Stimulated activated CD4-positive, alpha-beta T cell treated with anti-CD3 and anti-CD28 coated beads, Interleukin-15, amount 100 ng/mL, for 1 hour (primary cell): ENCODE measurements at regions not wholly inside any gene's neighbourhood (a gene's known extent, or its start where the extent isn't known, plus 50 kb on each side); places are given as distances from the start of the nearest gene placed in this dataset.
"Not testable (repeated sequence)": the region's sequence is repeated elsewhere in the genome, so short reads cannot be mapped to it uniquely, and the experiment has no call there.

Source experiments
- DNase-seq, 2 donors: peaks; one replicate each; pipeline ENCODE4 v3.0.0-alpha.2; 2020; ENCODE audit warnings: low read depth in 1 of 2, low spot score in 1 of 2

DNA sequence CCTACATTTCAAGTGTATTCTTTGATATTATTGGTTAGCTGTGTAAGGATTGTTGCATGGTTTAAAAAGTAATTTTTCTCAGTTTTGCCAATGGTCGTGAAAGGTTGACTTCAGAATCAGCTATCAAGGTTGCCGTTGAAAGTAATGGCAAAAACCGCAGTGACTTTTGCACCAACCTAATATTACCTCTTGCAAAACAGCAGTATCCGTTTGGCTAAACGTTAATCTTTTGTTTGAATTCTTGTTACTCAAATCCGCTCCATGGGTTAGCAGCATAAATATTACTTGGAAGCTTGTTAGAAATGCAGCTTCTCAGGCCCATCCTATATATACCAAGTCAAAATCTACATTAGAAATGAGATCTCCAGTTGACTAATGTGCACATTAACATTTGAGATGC lies 141.6 kb upstream of the PRSS12 start:
- DNase-seq: not testable (repeated sequence)

GRCh38 chr4:118502967-118503366 lies 150.2 kb upstream of the PRSS12 start:
- DNase-seq: not testable (repeated sequence)

DNA sequence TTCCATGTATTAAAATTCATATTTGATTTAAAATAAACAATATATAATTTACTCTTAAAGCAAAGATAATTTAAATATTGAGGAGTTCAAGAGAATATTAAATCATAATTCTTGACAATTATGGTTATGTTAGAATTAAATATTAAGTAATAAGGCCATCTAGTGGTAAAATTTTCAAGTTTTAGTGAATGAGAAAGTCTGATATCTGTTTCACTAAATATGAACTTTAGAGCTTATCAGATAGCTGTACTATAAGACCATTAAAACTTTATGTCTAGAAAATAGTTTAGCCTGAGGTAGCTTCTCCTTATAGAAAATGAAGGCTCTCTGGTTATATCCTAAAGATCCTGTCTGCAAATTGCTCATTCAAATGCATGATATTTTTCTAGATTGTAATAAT lies 152.1 kb upstream of the PRSS12 start:
- not testable (repeated sequence) for DNase-seq

DNA sequence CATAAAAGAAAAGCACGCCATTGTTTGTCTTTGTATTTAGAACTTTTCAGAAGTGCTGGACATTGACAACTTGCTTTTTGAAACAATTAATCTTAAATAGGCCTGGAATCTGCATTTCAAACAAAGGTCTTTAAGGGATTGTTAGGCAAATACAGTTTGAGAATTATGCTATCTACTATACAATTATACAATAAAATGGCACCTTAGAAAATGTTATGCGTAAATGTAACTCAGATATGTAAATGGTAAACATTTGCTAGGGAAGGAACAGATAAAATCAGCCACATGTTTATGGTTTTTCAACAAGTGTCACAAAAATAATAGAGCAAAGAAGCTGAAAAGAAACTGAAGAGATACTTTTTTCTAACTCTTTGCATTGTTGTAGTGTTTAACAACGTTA lies 152.7 kb upstream of the PRSS12 start:
- DNase-seq: not testable (repeated sequence)

DNA sequence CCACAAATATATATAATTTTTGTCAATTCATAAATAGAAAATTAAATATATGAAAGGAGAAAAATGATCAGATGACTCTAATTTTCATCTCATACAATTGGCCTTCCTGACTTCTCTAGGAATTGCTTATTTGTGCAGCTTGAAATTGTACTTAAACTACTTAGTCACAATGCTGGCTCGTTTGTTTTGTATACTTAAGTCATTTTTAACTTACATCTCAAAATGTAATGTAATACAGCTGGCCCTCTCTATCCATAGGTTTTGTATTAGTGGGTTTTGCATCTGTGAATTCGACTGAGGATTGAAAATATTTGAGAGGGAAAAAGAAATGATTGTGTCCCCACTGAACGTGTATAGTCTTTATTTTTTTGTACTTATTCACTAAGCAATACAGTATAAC lies 160.1 kb upstream of the PRSS12 start:
- DNase-seq: not testable (repeated sequence)

DNA sequence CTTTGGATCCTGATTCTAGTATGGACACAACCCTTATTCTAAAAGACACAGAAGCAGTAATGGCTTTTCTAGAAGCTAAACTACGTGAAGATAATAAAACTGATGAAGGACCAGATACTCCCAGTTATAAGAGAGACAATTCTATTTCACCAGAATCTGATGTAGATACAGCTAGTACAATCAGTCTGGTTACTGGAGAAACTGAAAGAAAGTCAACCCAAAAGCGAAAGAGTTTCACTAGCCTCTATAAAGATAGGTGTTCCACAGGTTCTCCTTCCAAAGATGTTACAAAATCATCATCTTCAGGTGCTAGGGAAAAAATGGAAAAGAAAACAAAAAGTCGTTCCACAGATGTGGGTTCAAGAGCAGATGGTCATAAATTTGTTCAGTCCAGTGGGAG lies 161.5 kb upstream of the PRSS12 start:
- DNase-seq: not testable (repeated sequence)

- not testable (repeated sequence) for DNase-seq
These were observed 163.3 kb upstream of the PRSS12 start for GRCh38 chr4:118516107-118516506.

GRCh38 chr4:118530107-118530506 lies 155.1 kb upstream of the METTL14 start:
- not testable (repeated sequence) for DNase-seq

GRCh38 chr4:118531947-118532346 lies 153.2 kb upstream of the METTL14 start:
- DNase-seq: not testable (repeated sequence)

- DNase-seq: not testable (repeated sequence)
These were observed 149.4 kb upstream of the METTL14 start for GRCh38 chr4:118535788-118536187.

- not testable (repeated sequence) for DNase-seq
These were observed 145.6 kb upstream of the METTL14 start for GRCh38 chr4:118539412-118540077.

GRCh38 chr4:118556576-118556975 lies 128.6 kb upstream of the METTL14 start:
- not testable (repeated sequence) for DNase-seq

GRCh38 chr4:118557298-118557851 lies 127.8 kb upstream of the METTL14 start:
- DNase-seq: no peak

DNA sequence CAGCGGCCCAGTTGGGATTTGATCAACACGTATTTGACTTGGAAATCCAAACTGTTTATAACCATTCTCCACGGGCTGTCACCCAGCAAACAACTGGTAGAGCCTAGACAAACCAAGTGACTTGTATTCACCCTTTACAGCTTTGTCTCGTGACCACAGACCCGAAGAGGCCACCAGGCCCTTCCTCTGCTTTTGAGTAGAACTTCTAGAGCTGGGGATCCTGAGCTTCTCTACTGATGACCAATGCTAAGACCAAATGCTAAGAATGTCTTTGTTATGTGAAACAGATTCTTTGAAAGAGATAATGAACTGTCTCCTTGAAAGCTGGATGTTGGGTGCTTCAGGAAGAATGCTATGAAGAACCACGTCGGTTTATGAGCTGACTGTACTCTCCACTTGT lies 127.0 kb upstream of the METTL14 start:
- DNase-seq: not testable (repeated sequence)

GRCh38 chr4:118561559-118561958 lies 123.6 kb upstream of the METTL14 start:
- not testable (repeated sequence) for DNase-seq

- not testable (repeated sequence) for DNase-seq
These were observed 119.1 kb upstream of the METTL14 start for GRCh38 chr4:118566003-118566513.

- not testable (repeated sequence) for DNase-seq
These were observed 112.2 kb upstream of the METTL14 start for GRCh38 chr4:118572991-118573390.

- not testable (repeated sequence) for DNase-seq
These were observed 110.8 kb upstream of the METTL14 start for GRCh38 chr4:118574251-118574913.

DNA sequence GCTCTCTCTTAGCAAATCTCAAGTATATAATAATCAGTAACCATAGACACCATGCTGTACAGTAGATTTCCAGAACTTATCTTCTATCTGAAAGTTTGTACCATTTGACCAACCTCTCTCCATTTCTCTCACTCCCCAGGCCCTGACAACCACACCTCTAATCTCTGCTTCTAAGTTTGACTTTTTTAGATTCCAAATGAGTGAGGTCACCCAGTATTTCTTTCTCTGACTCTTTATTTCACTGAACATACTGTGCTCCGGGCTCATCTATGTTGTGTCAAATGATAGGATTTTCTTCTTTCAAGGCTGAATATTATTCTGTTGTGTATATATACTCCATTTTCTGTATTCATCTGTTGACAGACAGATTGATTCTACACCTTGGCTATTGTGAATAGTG lies 110.1 kb upstream of the METTL14 start:
- not testable (repeated sequence) for DNase-seq

DNA sequence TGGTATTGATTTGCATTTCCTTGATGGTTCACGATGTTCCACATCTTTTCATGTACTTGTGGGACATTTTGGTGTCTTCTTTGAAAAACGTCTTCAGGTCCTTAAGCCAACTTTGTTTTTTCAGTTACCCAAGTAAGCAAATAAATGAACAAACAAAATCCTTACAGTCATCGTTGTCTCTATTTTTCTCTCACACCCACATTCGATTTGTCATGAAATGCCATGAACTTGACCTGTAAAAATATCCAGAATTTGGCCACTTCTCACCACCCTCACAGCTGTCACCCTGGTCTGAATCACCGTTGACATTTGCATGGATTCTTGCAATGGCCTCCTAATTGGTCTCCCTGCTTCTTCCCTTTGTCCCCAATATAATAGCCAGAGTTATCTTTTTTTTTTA lies 109.5 kb upstream of the METTL14 start:
- DNase-seq: not testable (repeated sequence)

GRCh38 chr4:118576709-118577219 lies 108.4 kb upstream of the METTL14 start:
- DNase-seq: not testable (repeated sequence)

- DNase-seq: no peak
These were observed 100.2 kb upstream of the METTL14 start for GRCh38 chr4:118585015-118585414.
